Activated CD8-positive, alpha-beta T cell treated with anti-CD3 and anti-CD28 coated beads for 36 hours (primary cell): ENCODE measurements at regions not wholly inside any gene's neighbourhood (a gene's known extent, or its start where the extent isn't known, plus 50 kb on each side); places are given as distances from the start of the nearest gene placed in this dataset.
"Not testable (repeated sequence)": the region's sequence is repeated elsewhere in the genome, so short reads cannot be mapped to it uniquely, and the experiment has no call there.

ENCODE experiments used
- ATAC-seq: fragments of 200-7000 bp; cut with Tn5 transposase; one replicate; pipeline ENCODE4 v1.10.0; 2021; ENCODE audit warnings: mild to moderate bottlenecking, moderate library complexity
- CTCF ChIA-PET: fragments of 350-600 bp; sonication (Branson Sonifier 250); formaldehyde crosslinking; loops from one replicate; lab custom pipeline; 2021; ENCODE audit warnings: antibody characterized with exemption; lab: Charles Lee
- POLR2A ChIA-PET: fragments of 350-600 bp; sonication (Branson Sonifier 250); formaldehyde crosslinking; loops from one replicate; lab custom pipeline; 2021; ENCODE audit warnings: antibody characterized with exemption; lab: Charles Lee
- DNase-seq: peaks from one replicate; pipeline ENCODE4 v3.0.0-alpha.2; 2020
- H3K27ac Mint-ChIP-seq: one replicate; pipeline ENCODE4 v1.8.0; 2021; ENCODE audit warnings: mild to moderate bottlenecking, mixed read lengths
- H3K27me3 Mint-ChIP-seq: one replicate; pipeline ENCODE4 v1.8.0; 2021; ENCODE audit warnings: mixed read lengths
- H3K36me3 Mint-ChIP-seq: one replicate; pipeline ENCODE4 v1.8.0; 2021; ENCODE audit warnings: low read depth, mixed read lengths
- H3K4me1 Mint-ChIP-seq: one replicate; pipeline ENCODE4 v1.8.0; 2021; ENCODE audit warnings: low read depth, mixed read lengths
- H3K4me3 Mint-ChIP-seq: one replicate; pipeline ENCODE4 v1.8.0; 2021; ENCODE audit warnings: mild to moderate bottlenecking, moderate library complexity, mixed read lengths
- H3K9me3 Mint-ChIP-seq: one replicate; pipeline ENCODE4 v1.8.0; 2021; ENCODE audit warnings: mixed read lengths
- CTCF ChIP-seq: fragments of 200-600 bp; IDR thresholded peaks from one replicate; pipeline ENCODE4 v1.8.0; 2022; ENCODE audit warnings: antibody characterized with exemption, mild to moderate bottlenecking
- intact Hi-C: fragments of 100-400 bp; cut with micrococcal nuclease; formaldehyde crosslinking; loops from one replicate; pipeline ENCODE4 v1.10.0; 2022

DNA sequence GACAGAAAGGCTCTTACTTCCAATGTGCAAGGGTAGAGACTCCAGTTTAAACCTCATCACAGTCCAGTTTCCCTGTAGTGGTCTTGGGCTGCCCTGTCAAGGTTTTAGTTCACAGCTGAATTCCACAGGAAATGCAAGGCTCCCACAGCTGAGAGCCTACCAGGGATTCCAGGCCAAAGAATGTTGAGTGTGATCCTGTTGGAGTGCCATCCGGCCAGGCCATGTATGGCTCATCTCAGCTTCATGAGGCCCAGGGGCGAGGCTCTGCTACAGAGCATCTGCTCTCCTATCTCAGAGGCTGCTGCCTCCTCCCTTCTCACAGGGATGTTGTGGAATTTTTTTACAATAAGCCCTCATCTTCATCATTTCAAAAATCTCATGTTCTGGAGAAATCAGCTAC lies 239.8 kb upstream of the CCL2 start:
- DNase-seq (no peak), ATAC-seq (no peak)
- CTCF ChIA-PET, result no interaction called here
- POLR2A ChIA-PET, result no interaction called here
- Mint-ChIP-seq H3K9me3 (no peaks in the 10 kb centered on the region), H3K27ac (no peak overlapping the region), H3K36me3 (no peaks in the 10 kb centered on the region), H3K4me3 (no peak overlapping the region), H3K4me1 (no peaks in the 10 kb centered on the region), H3K27me3 (peaks cover 3% of the 10 kb centered on the region)
- intact Hi-C loops, result no loop called here
- no peak for TF ChIP-seq CTCF

DNA sequence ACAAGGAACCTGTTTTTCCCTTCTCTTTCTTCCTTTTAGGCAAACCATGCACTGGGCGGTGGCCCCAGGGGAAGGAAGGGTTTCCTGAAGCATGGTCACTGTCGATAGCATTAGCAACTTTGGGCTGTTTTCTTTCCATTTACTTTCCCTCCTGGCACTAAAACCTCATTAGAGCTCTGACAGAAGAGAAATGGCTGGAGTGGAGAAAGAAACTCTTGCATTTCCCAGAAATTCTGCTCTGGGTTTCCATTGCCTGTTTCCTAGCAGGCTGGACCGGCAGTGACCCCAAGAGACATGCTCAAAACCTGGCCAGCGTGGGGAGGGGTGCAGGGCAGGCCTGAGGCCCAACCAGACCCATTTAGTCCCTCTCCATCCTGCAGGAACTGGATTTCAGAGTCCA lies 230.7 kb upstream of the CCL2 start:
- no peak for TF ChIP-seq CTCF
- ChIA-PET POLR2A (no interaction called here), CTCF (no interaction called here)
- H3K9me3 Mint-ChIP-seq, result no peaks in the 10 kb centered on the region
- H3K36me3 Mint-ChIP-seq, result no peaks in the 10 kb centered on the region
- H3K27ac Mint-ChIP-seq, result no peak overlapping the region
- ATAC-seq (no peak), DNase-seq (no peak)
- H3K27me3 Mint-ChIP-seq, result peaks cover 17% of the 10 kb centered on the region
- intact Hi-C loops, result no loop called here
- no peak overlapping the region for H3K4me3 Mint-ChIP-seq
- no peaks in the 10 kb centered on the region for H3K4me1 Mint-ChIP-seq

DNA sequence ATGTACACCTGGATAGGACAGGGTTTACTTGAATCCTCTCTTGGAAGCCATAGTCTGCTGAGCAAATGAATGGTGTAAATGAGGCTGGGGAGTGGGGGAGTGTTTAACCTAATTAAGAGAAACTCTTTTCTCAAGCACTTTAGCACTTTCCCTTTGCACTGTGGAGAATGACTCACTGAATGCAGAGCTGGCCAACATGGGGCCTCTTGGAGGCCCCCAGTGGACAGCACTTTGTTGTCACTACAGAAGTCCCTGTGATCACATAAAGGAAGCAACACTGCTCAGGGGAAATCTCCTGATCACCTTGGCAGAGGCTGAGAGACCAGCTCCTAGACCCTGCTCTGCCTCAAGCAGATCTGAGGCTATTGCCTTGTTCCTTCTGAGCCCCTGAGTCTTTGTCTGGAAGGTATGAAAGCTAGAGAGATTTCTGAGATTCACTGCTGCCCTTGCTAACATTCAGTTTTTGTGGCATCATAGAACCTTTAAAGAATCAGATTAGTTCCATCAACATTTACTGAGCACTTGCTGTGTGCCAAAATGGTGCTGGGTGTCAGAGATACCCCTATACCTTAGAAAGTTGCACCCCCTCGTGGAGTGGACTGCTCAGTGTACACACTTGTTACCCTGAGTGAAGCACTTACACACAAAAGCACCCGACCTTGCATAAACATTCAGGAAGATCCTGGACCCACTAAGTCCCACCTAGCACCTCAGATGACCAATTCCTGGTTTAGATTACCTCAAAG lies 230.1 kb upstream of the CCL2 start:
- Mint-ChIP-seq H3K27me3 (peaks cover 17% of the 10 kb centered on the region), H3K36me3 (no peaks in the 10 kb centered on the region), H3K4me1 (no peaks in the 10 kb centered on the region), H3K9me3 (no peaks in the 10 kb centered on the region), H3K27ac (no peak overlapping the region), H3K4me3 (no peak overlapping the region)
- DNase-seq (no peak), ATAC-seq (no peak)
- intact Hi-C loops, result no loop called here
- no peak for TF ChIP-seq CTCF
- CTCF ChIA-PET, result no interaction called here
- POLR2A ChIA-PET, result no interaction called here

DNA sequence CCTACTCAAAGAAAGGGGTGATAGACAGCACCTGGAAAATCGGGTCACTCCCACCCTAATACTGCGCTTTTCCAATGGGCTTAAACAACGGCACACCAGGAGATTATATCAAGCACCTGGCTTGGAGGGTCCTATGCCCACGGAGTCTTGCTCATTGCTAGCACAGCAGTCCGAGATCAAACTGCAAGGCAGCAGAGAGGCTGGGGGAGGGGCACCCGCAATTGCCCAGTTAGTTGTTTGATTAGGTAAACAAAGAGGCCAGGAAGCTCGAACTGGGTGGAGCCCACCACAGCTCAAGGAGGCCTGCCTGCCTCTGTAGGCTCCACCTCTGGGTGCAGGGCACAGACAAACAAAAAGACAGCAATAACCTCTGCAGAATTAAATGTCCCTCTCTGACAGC lies 224.5 kb upstream of the CCL2 start:
- POLR2A ChIA-PET, ATAC-seq, H3K9me3 Mint-ChIP-seq, H3K4me3 Mint-ChIP-seq, H3K36me3 Mint-ChIP-seq, intact Hi-C loops, DNase-seq, H3K4me1 Mint-ChIP-seq, H3K27ac Mint-ChIP-seq, CTCF ChIA-PET: not testable (repeated sequence)
- peaks cover 11% of the 10 kb centered on the region for H3K27me3 Mint-ChIP-seq

DNA sequence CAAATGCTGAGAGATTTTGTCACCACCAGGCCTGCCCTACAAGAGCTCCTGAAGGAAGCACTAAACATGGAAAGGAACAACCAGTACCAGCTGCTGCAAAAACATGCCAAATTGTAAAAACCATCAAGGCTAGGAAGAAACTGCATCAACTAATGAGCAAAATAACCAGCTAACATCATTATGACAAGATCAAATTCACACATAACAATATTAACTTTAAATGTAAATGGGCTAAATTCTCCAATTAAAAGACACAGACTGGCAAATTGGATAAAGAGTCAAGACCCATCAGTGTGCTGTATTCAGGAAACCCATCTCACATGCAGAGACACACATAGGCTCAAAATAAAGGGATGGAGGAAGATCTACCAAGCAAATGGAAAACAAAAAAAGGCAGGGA lies 222.8 kb upstream of the CCL2 start:
- CTCF ChIA-PET, ATAC-seq, intact Hi-C loops, H3K4me3 Mint-ChIP-seq, DNase-seq, H3K27ac Mint-ChIP-seq, H3K9me3 Mint-ChIP-seq, POLR2A ChIA-PET, H3K27me3 Mint-ChIP-seq, H3K4me1 Mint-ChIP-seq, H3K36me3 Mint-ChIP-seq: not testable (repeated sequence)

DNA sequence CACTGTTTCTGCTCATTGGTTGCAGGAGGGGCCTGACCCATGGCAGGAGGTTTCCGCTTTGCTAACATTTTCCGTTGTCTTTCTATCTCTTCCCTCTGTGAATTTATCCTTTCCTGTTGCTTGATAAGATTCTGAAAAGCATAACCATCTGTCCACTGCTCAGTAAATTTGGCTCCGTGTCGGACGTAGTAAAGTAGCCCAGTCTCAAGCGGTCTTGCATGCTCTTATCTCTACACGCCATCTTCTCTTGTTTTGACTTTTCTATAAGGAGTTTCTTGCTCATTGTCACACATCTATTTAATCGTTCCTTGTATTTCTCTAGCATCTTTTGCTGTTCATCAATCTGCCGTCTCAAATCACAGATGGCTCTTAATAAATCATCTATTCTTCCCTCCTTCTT lies 216.3 kb upstream of the CCL2 start:
- H3K4me3 Mint-ChIP-seq, DNase-seq, ATAC-seq, CTCF ChIA-PET, intact Hi-C loops, H3K27ac Mint-ChIP-seq, H3K27me3 Mint-ChIP-seq, H3K4me1 Mint-ChIP-seq, H3K36me3 Mint-ChIP-seq, H3K9me3 Mint-ChIP-seq: not testable (repeated sequence)
- POLR2A ChIA-PET, result interaction anchor here (0.7 kb wide), 1 partner anchor 400 kb away, joined by 3 read pairs; no protein-coding TSS in a partner anchor

GRCh38 chr17:34039213-34039612 lies 215.9 kb upstream of the CCL2 start:
- H3K4me3 Mint-ChIP-seq, ATAC-seq, intact Hi-C loops, DNase-seq, CTCF ChIA-PET, H3K27me3 Mint-ChIP-seq, H3K36me3 Mint-ChIP-seq, H3K9me3 Mint-ChIP-seq, H3K4me1 Mint-ChIP-seq, H3K27ac Mint-ChIP-seq: not testable (repeated sequence)
- POLR2A ChIA-PET, result interaction anchor here (0.7 kb wide), 1 partner anchor 401 kb away, joined by 3 read pairs; no protein-coding TSS in a partner anchor

DNA sequence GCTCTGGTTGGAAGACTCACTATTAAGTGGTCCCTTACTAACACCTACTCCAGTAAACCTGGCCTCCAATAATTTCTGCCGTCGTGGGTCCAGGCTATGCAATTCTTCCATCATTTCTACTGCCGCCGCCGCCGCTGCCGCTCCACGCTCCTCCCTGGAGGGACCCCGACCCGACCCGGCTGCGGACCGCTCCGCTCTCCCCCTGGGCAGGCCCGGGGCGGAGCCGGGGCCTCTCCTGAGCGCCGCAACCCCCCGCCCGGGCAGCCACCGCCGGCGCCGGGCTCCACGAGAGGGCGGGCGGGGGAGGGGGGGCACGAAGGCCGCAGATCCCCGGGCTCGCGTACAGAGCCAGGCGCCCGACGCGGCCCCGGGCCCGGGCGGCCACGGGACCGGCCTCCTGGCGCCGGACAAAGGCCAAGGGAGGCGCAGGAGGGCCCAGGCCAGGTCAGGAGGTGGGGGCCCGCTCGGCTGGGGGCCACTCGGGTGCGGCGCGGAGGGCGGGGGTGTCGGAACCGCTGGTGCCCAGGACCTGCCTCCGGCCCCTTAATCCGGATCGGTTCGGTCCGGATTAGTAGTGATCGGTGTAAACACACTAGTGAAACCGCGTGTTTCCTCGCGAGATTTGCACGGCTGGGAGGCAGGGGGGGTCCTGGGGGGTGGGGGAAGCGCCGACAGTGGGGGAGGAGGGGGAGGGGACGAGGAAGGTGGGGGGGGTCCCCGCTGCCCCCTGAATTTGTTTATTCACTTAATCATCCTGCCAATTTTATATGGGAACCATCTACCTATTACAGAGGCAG lies 215.1 kb upstream of the CCL2 start:
- H3K27me3 Mint-ChIP-seq, H3K4me3 Mint-ChIP-seq, CTCF ChIA-PET, H3K36me3 Mint-ChIP-seq, POLR2A ChIA-PET, intact Hi-C loops, H3K4me1 Mint-ChIP-seq, H3K9me3 Mint-ChIP-seq, H3K27ac Mint-ChIP-seq: not testable (repeated sequence)
- peak; percentile 89 for ATAC-seq
- peak; percentile 22 for DNase-seq
